HUDEP-2 (cell line): ENCODE measurements at regions not wholly inside any gene's neighbourhood (a gene's known extent, or its start where the extent isn't known, plus 50 kb on each side); places are given as distances from the start of the nearest gene placed in this dataset.

Source experiments
- DNase-seq, 76 experiments: peaks; one replicate each; lab custom pipeline; 2025; ENCODE audit not compliant: unreplicated experiment in 76 of 76; lab: John Stamatoyannopoulos, UW

DNA sequence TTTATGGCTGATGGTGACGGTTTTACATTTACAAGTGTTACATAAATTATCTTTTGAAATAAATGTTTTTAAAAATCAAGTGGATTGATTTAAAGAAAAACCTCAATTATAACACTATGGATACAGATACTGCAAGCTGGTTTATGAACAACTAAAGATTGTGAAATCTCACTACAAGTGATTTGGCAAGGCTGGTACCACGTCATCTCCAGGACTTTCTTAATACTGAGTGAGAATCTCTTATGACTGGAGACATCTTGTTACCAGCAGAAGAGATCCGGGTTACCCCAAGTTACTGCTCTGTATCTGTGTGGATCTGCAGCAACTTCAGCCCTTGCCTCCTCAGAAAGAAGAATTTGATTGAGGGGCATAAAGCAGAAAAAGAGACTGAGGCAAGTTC is 452.9 kb downstream of the MN1 start:
- DNase-seq, result no peak

DNA sequence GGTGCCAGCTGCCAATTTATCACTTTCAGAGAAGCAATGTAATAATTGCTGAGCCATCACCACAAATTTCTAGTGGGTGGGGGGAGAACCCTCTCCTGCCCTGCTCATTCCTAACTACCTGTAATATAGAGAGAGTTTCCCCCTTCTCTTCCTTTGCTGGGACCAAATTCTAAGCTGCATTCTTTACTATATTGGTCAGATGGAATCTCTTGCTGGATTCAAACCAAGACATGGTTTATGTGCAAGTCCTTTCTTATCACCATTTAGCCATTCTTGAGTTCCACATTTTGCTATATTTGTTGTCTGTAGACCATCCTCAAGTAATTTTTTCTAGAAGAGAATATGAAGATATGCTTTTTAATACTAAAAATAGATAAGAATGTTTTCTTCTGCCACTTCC is 452.1 kb downstream of the MN1 start:
- no peak for DNase-seq

GRCh38 chr22:27350306-27350705 is 451.2 kb downstream of the MN1 start:
- no peak for DNase-seq

DNA sequence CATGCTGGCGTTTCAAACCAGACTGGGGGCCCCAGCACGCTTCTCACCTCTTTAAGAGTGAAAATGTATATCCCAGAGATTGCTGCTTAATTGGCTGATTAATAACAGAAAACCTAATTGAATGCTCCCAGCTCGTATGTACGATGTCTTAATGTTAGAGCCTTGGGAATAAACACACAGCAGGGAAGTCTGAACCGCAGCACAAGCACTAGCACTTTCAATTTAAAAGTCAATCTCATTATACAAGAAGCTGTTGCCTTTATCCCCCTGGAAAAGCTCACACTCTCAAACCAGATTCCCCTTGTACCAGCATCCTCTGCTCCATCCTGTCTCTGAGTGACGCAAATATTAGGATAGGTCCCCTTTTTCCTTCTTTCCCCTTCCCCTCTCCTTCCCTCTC is 449.1 kb downstream of the MN1 start:
- DNase-seq, result no peak

DNA sequence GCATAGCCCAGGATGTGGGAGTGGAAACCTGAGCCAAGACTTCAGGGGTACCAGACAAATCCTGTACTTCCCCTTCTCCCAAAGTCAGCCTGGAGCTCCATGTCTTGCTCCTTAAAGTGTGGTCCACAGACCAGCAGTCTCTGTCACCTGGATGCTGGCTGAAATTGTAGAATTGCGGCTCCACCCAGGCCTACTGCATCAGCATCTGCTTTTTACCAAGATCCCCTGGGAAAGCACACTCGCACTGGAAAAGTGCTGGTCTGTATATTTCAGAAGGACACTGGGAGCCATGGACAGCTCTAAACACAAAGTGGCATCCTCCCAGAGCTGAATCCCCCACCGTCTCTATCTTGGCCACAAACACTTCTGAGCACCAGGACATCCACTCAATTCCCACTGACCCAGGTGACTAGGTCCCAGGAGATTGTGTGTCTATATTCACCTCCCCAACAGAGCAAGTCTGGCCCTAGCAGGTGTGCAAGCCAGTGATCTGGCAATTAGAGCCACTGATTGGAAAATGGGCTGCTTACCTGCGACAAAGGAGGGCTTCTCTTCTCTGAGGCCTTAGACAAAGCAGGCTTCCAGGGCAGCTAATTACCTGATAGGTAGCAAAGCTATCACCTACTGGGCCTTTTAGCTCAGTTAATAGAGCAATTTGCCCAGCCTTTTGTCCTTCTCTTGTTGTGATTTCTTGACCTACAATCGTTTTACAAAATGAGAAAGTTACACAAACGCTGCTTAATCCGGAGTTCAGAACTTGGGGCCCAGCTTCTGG is 443.3 kb downstream of the MN1 start:
- no peak for DNase-seq

- DNase-seq, result peak in 7 of 76 experiments; percentile 1 to 18 (median 3)
Measured at GRCh38 chr22:27370269-27370668, 431.3 kb downstream of the MN1 start.

DNA sequence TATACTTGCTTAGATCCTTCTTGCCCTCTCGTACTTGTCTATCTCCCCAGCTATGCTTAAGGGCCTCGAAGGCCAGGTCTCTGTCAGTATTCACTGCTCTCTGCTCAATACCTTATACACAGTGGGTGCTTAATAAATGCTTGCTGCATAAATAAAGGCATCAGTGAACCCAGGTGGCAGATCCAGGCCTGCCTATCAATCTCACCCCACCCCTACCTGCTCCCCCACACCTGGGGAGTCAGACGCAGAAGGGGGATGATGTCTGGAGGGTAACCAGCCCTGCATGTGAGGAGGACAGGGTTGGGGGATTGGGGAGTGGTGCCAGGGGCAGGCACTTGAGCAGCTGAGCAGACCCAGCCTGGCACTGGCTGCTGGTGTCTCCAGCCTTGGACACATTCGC is 430.6 kb downstream of the MN1 start:
- no peak for DNase-seq

DNA sequence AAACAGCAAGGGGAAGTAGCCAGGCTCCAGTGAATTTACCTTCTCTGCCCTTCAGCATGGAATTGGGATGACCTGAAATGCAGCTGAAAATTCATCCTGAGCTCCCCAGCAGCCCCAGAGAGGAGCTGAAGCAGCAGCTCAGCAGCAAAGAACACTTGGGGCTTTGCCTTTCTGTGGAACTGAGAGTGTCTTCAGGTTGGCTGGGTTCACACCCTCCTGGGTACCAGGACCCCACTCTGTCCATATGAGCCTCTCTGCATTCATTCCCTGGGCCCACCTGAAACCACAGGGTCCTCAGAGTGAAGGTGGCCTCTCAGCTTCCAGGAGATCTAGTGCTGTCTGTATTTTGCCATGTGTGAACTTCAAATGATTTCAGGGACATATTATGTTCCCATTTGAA is 429.2 kb downstream of the MN1 start:
- DNase-seq, result no peak

- no peak for DNase-seq
Measured at GRCh38 chr22:27372969-27373670, 428.4 kb downstream of the MN1 start.

GRCh38 chr22:27377501-27378295 is 423.9 kb downstream of the MN1 start:
- no peak for DNase-seq

DNA sequence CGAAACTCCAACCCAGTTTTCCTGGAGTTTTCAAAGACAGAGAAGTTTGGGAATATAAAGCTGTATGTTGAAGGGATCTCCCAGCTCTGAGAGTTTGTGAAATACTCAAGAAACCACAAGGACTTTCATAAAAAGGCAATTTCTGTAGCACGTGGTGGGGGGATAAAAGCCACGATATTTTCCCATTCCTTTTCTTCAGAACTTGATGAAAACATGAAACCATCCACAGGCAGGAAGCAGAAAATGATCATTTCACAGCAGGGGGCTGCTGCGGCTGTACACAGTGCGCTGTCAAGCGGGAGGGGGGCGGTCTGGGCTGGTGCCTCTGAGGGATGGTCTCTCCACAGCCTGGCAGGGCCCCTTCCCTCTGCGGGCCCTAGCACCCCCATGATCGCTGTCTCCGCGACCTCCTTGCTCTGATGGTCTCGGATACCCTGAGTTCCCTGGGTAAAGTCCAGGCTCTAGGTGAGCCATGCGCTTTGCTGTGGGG is 423.2 kb downstream of the MN1 start:
- no peak for DNase-seq

DNA sequence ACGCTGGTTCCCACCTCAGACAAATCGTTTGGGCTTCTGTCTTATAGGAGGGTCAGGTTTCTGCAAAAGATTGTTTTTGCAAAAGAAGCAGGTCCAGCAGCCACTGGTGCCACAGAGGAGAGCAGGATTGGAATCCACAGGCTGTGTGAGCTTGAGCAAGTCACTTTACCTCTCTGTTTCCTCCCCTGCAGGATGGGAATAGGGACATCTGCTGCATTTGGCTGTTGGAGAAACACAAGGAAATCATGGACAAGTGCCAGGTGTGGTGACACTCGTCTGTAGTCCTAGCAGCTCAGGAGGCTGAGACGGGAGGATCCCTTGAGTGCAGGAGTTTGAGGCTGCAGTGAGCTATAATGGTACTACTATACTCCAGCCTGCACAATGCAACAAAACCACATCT is 422.6 kb downstream of the MN1 start:
- DNase-seq, result no peak

DNA sequence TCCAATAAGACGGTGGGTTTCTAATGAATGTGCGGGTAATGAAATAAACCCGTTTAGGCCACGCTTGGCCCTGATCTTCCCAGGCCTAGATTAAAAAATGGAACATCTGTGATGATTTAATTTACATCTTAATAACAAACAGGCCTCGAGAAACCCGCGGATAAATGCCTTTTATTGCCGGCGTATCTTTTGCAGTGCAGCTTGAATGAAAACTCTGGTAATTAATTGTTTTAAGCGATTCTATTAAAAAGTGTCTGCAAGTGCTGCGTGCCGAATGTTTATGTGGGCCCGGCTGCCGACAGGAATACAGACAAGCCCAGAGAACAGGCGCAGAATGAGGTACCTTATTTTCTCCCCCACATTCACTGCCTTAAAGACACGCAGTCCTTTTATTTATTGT is 420.7 kb downstream of the MN1 start:
- DNase-seq, result no peak

GRCh38 chr22:27381552-27381951 is 420.0 kb downstream of the MN1 start:
- DNase-seq, result no peak

DNA sequence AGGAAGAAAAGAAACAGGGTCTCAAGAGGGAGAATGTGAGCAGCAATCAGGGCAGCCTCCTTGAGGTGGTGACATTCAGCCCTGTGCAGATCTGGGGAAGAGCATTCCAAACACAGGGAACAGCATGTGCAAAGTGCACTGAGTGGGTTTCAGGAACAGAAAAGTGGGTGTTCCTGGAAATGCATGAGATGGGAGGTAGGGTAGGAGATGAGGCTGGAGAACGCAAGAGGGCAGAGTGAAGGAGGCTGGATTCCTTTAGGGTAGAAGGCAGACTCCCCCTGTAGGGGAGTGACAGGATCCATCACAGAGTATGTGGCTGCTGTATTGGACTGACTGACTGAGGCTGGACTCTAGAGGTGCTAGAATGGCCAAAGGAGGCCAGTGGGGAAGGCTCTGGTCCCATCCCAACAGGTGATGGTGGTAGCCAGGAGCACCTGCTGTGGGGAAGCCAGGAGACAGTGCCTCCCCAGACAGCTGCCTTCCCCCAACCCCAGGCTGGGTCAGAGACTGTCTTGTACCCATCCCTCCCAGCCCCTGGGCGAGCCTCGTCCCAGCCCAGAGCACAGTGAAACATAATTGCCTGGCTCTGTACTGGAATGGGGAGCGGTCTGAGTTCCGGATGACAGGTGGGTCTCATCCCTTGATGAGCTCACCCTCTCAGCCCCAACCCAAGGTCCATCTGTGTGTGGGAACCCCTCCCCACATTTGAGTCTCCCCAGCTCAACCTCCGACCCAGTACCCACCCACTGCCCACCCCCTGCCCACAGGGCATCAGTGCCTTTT is 419.4 kb downstream of the MN1 start:
- no peak for DNase-seq

GRCh38 chr22:27382947-27383346 is 418.6 kb downstream of the MN1 start:
- no peak for DNase-seq

GRCh38 chr22:27383896-27384295 is 417.7 kb downstream of the MN1 start:
- no peak for DNase-seq

DNA sequence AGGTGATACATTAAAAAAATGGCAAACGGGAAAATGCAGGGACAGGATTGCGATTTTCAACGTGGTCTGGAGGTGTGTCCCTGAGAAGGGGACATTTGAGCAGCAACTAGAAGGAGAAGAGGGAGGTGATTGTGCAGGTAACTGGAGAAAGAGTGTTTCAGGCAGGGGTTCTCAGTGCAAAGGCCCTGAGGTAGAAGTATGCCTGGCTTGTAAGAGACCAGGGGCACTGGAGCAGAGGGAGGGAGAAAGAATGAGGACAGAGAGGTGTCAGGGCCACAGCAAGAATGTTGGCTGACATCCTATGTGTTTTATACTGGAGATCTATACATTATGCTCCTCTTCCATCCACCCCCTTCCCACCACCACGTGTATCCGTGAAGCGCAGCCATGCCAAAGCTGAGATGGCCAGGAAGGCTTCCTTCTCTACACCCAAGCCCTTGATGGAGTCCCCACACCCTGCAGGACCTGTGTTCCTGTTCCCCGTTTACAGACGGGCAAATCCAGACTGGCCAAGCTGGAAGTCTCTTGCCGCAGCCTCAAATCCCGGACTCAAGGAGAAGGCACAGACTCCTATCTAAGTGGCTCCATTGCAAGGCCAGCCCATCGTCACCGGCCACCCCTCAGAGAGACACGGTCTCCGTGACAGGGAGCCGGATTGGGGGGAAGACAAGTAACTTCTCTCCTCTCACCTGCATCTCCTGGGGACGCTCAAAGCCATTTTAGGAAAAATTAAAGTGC is 416.1 kb downstream of the MN1 start:
- DNase-seq, result no peak

GRCh38 chr22:27386186-27386585 is 415.4 kb downstream of the MN1 start:
- no peak for DNase-seq

DNA sequence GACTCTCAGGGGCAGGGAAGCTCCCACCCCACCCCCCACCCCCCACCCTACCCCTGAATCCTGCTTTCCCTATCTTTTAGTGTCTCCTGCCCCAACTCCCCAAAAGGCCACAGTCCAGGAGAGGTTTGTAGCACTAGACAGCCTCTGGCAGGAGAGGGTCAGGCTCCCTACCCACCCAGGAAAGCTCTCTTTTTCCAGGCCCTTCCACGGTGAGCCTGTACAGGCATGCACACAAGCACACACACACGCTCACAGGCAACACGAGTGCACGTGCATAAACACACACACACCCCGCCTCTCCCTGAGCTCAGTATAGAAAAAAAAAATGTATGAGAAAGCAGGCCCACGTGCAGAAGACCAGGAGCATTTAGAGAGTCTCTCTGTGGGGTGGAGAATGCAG is 414.0 kb downstream of the MN1 start:
- no peak for DNase-seq
